H1 (cell line): ENCODE measurements at regions not wholly inside any gene's neighbourhood (a gene's known extent, or its start where the extent isn't known, plus 50 kb on each side); places are given as distances from the start of the nearest gene placed in this dataset.

Experiments
- BACH1 ChIP-seq: IDR thresholded peaks from 2 replicates; pipeline ENCODE4 v1.6.1; 2012; ENCODE audit warnings: low read length, improper control_type of control experiment
- CHD7 ChIP-seq: fragments of 300-600 bp; sonication (generic); IDR thresholded peaks from 2 replicates; pipeline ENCODE4 v1.7.1; 2012; ENCODE audit warnings: low read length, moderate library complexity, mild to moderate bottlenecking, inconsistent platforms; ENCODE audit not compliant: insufficient replicate concordance
- CREB1 ChIP-seq: IDR thresholded peaks from 2 replicates; pipeline ENCODE4 v1.6.1; 2012; ENCODE audit warnings: inconsistent platforms
- JUND ChIP-seq: IDR thresholded peaks from 2 replicates; pipeline ENCODE4 v1.6.1; 2011; ENCODE audit warnings: mild to moderate bottlenecking, improper control_type of control experiment, low read length
- NANOG ChIP-seq: IDR thresholded peaks from 2 replicates; pipeline ENCODE4 v1.6.1; 2011; ENCODE audit warnings: low read length, low read depth, mild to moderate bottlenecking, inconsistent platforms; ENCODE audit not compliant: insufficient read depth, poor library complexity, severe bottlenecking

GRCh38 chr2:82964341-82964740 lies 1494.7 kb downstream of the SUCLG1 start (continued):
- TF ChIP-seq CHD7, result no peak
- TF ChIP-seq CREB1, result no peak
- TF ChIP-seq JUND, result no peak
- no peak for TF ChIP-seq NANOG
- no peak for TF ChIP-seq BACH1
